GM18508 (cell line): ENCODE measurements at regions not wholly inside any gene's neighbourhood (a gene's known extent, or its start where the extent isn't known, plus 50 kb on each side); places are given as distances from the start of the nearest gene placed in this dataset.
"Not testable (repeated sequence)": the region's sequence is repeated elsewhere in the genome, so short reads cannot be mapped to it uniquely, and the experiment has no call there.

Source experiments
- ATAC-seq: cut with Tn5 transposase; IDR thresholded peaks from one replicate; pipeline ENCODE4 v1.9.1; 2021; ENCODE audit warnings: moderate number of reproducible peaks; ENCODE audit not compliant: insufficient read depth, unreplicated experiment

- ATAC-seq, result no peak
These were observed 658.1 kb upstream of the PRMT6 start for GRCh38 chr1:106398391-106398790.

- no peak for ATAC-seq
These were observed 650.4 kb upstream of the PRMT6 start for GRCh38 chr1:106406114-106406513.

- ATAC-seq, result not testable (repeated sequence)
These were observed 644.2 kb upstream of the PRMT6 start for GRCh38 chr1:106412321-106412720.

- ATAC-seq, result no peak
These were observed 621.2 kb upstream of the PRMT6 start for GRCh38 chr1:106435269-106435668.

GRCh38 chr1:106439475-106439874 lies 617.0 kb upstream of the PRMT6 start:
- ATAC-seq, result no peak

GRCh38 chr1:106447466-106447865 lies 609.0 kb upstream of the PRMT6 start:
- ATAC-seq, result no peak

- no peak for ATAC-seq
These were observed 599.6 kb upstream of the PRMT6 start for GRCh38 chr1:106456832-106457231.

- ATAC-seq, result no peak
These were observed 599.1 kb upstream of the PRMT6 start for GRCh38 chr1:106457368-106457767.

GRCh38 chr1:106458866-106459265 lies 597.6 kb upstream of the PRMT6 start:
- ATAC-seq, result no peak

- ATAC-seq, result no peak
These were observed 597.1 kb upstream of the PRMT6 start for GRCh38 chr1:106459418-106459817.

- ATAC-seq, result no peak
These were observed 590.8 kb upstream of the PRMT6 start for GRCh38 chr1:106465666-106466065.

GRCh38 chr1:106480629-106481028 lies 575.8 kb upstream of the PRMT6 start:
- no peak for ATAC-seq

- no peak for ATAC-seq
These were observed 563.6 kb upstream of the PRMT6 start for GRCh38 chr1:106492880-106493279.

- no peak for ATAC-seq
These were observed 561.8 kb upstream of the PRMT6 start for GRCh38 chr1:106494646-106495045.

GRCh38 chr1:106498238-106498637 lies 558.2 kb upstream of the PRMT6 start:
- ATAC-seq, result no peak

- ATAC-seq, result no peak
These were observed 553.8 kb upstream of the PRMT6 start for GRCh38 chr1:106502659-106503058.

- ATAC-seq, result no peak
These were observed 541.1 kb upstream of the PRMT6 start for GRCh38 chr1:106515375-106515774.

- no peak for ATAC-seq
These were observed 539.2 kb upstream of the PRMT6 start for GRCh38 chr1:106517224-106517623.

GRCh38 chr1:106523497-106523896 lies 533.0 kb upstream of the PRMT6 start:
- ATAC-seq, result no peak

- no peak for ATAC-seq
These were observed 531.8 kb upstream of the PRMT6 start for GRCh38 chr1:106524631-106525030.

- ATAC-seq, result no peak
These were observed 529.8 kb upstream of the PRMT6 start for GRCh38 chr1:106526650-106527049.

- ATAC-seq, result no peak
These were observed 521.9 kb upstream of the PRMT6 start for GRCh38 chr1:106534612-106535011.

GRCh38 chr1:106536741-106537140 lies 519.7 kb upstream of the PRMT6 start:
- ATAC-seq, result no peak
